Mesothelial cell of epicardium (in vitro differentiated cells): ENCODE measurements at regions not wholly inside any gene's neighbourhood (a gene's known extent, or its start where the extent isn't known, plus 50 kb on each side); places are given as distances from the start of the nearest gene placed in this dataset.

Experiments
- DNase-seq, 2 experiments: peaks; one replicate each; pipeline ENCODE4 v3.0.0; 2021; ENCODE audit warnings: low spot score in 2 of 2; ENCODE audit not compliant: unreplicated experiment in 2 of 2
- H3K27ac Mint-ChIP-seq: 2 replicates; pipeline ENCODE4 v1.8.0; 2021; ENCODE audit warnings: mixed read lengths
- H3K27me3 Mint-ChIP-seq: 2 replicates; pipeline ENCODE4 v1.8.0; 2021; ENCODE audit warnings: low read depth, mixed read lengths
- H3K36me3 Mint-ChIP-seq: 2 replicates; pipeline ENCODE4 v1.8.0; 2021; ENCODE audit warnings: mixed read lengths
- H3K4me1 Mint-ChIP-seq: 2 replicates; pipeline ENCODE4 v1.8.0; 2021; ENCODE audit warnings: mixed read lengths
- H3K4me3 Mint-ChIP-seq: 2 replicates; pipeline ENCODE4 v1.8.0; 2021; ENCODE audit warnings: mild to moderate bottlenecking, moderate library complexity, mixed read lengths
- H3K9me3 Mint-ChIP-seq: 2 replicates; pipeline ENCODE4 v1.8.0; 2021; ENCODE audit warnings: mixed read lengths
- CTCF ChIP-seq: fragments of 200-600 bp; sonication (generic); IDR thresholded peaks from one replicate; pipeline ENCODE4 v1.5.0; 2021; ENCODE audit warnings: antibody characterized with exemption; ENCODE audit not compliant: unreplicated experiment

- Mint-ChIP-seq H3K4me3 (no peak overlapping the region), H3K4me1 (peaks cover 5% of the 10 kb centered on the region), H3K9me3 (no peaks in the 10 kb centered on the region), H3K27ac (no peak overlapping the region), H3K36me3 (no peaks in the 10 kb centered on the region), H3K27me3 (no peaks in the 10 kb centered on the region)
- DNase-seq: no peak
- TF ChIP-seq CTCF: no peak
Measured at GRCh38 chr13:58313219-58313618, 681.7 kb downstream of the PCDH17 start.

GRCh38 chr13:58318495-58319167 lies 687.1 kb downstream of the PCDH17 start:
- Mint-ChIP-seq H3K27me3 (no peaks in the 10 kb centered on the region), H3K27ac (no peak overlapping the region), H3K4me3 (no peak overlapping the region), H3K9me3 (no peaks in the 10 kb centered on the region), H3K4me1 (peaks cover 5% of the 10 kb centered on the region), H3K36me3 (no peaks in the 10 kb centered on the region)
- TF ChIP-seq CTCF: no peak
- no peak for DNase-seq

- no peaks in the 10 kb centered on the region for H3K9me3 Mint-ChIP-seq
- DNase-seq: no peak
- H3K27me3 Mint-ChIP-seq: no peaks in the 10 kb centered on the region
- no peak overlapping the region for H3K4me3 Mint-ChIP-seq
- peaks cover 7% of the 10 kb centered on the region for H3K4me1 Mint-ChIP-seq
- no peaks in the 10 kb centered on the region for H3K36me3 Mint-ChIP-seq
- no peak overlapping the region for H3K27ac Mint-ChIP-seq
- no peak for TF ChIP-seq CTCF
Measured at GRCh38 chr13:58324161-58324560, 692.6 kb downstream of the PCDH17 start.

GRCh38 chr13:58329746-58330145 lies 698.2 kb downstream of the PCDH17 start:
- no peak for TF ChIP-seq CTCF
- Mint-ChIP-seq H3K9me3 (no peaks in the 10 kb centered on the region), H3K36me3 (no peaks in the 10 kb centered on the region), H3K27me3 (no peaks in the 10 kb centered on the region), H3K27ac (no peak overlapping the region), H3K4me1 (peaks cover 4% of the 10 kb centered on the region), H3K4me3 (no peak overlapping the region)
- no peak for DNase-seq

GRCh38 chr13:58340895-58341294 lies 709.4 kb downstream of the PCDH17 start:
- H3K27ac Mint-ChIP-seq: no peak overlapping the region
- H3K4me1 Mint-ChIP-seq: no peaks in the 10 kb centered on the region
- no peaks in the 10 kb centered on the region for H3K27me3 Mint-ChIP-seq
- TF ChIP-seq CTCF: no peak
- peaks cover 4% of the 10 kb centered on the region for H3K36me3 Mint-ChIP-seq
- no peak for DNase-seq
- peaks cover 38% of the 10 kb centered on the region for H3K9me3 Mint-ChIP-seq
- H3K4me3 Mint-ChIP-seq: no peak overlapping the region

- Mint-ChIP-seq H3K9me3 (peaks cover 38% of the 10 kb centered on the region), H3K4me1 (no peaks in the 10 kb centered on the region), H3K27ac (no peak overlapping the region), H3K27me3 (no peaks in the 10 kb centered on the region), H3K36me3 (peaks cover 4% of the 10 kb centered on the region), H3K4me3 (no peak overlapping the region)
- TF ChIP-seq CTCF: no peak
- DNase-seq: no peak
Measured at GRCh38 chr13:58341318-58341717, 709.8 kb downstream of the PCDH17 start.
